Activated CD8-positive, alpha-beta T cell treated with anti-CD3 and anti-CD28 coated beads for 36 hours (primary cell): ENCODE measurements at regions not wholly inside any gene's neighbourhood (a gene's known extent, or its start where the extent isn't known, plus 50 kb on each side); places are given as distances from the start of the nearest gene placed in this dataset.
"Not testable (repeated sequence)": the region's sequence is repeated elsewhere in the genome, so short reads cannot be mapped to it uniquely, and the experiment has no call there.

Experiments used
- ATAC-seq: fragments of 200-7000 bp; cut with Tn5 transposase; one replicate; pipeline ENCODE4 v1.10.0; 2021; ENCODE audit warnings: mild to moderate bottlenecking, moderate library complexity
- CTCF ChIA-PET: fragments of 350-600 bp; sonication (Branson Sonifier 250); formaldehyde crosslinking; loops from one replicate; lab custom pipeline; 2021; ENCODE audit warnings: antibody characterized with exemption; lab: Charles Lee
- POLR2A ChIA-PET: fragments of 350-600 bp; sonication (Branson Sonifier 250); formaldehyde crosslinking; loops from one replicate; lab custom pipeline; 2021; ENCODE audit warnings: antibody characterized with exemption; lab: Charles Lee
- DNase-seq: peaks from one replicate; pipeline ENCODE4 v3.0.0-alpha.2; 2020
- H3K27ac Mint-ChIP-seq: one replicate; pipeline ENCODE4 v1.8.0; 2021; ENCODE audit warnings: mild to moderate bottlenecking, mixed read lengths
- H3K27me3 Mint-ChIP-seq: one replicate; pipeline ENCODE4 v1.8.0; 2021; ENCODE audit warnings: mixed read lengths
- H3K36me3 Mint-ChIP-seq: one replicate; pipeline ENCODE4 v1.8.0; 2021; ENCODE audit warnings: low read depth, mixed read lengths
- H3K4me1 Mint-ChIP-seq: one replicate; pipeline ENCODE4 v1.8.0; 2021; ENCODE audit warnings: low read depth, mixed read lengths
- H3K4me3 Mint-ChIP-seq: one replicate; pipeline ENCODE4 v1.8.0; 2021; ENCODE audit warnings: mild to moderate bottlenecking, moderate library complexity, mixed read lengths
- H3K9me3 Mint-ChIP-seq: one replicate; pipeline ENCODE4 v1.8.0; 2021; ENCODE audit warnings: mixed read lengths
- CTCF ChIP-seq: fragments of 200-600 bp; IDR thresholded peaks from one replicate; pipeline ENCODE4 v1.8.0; 2022; ENCODE audit warnings: antibody characterized with exemption, mild to moderate bottlenecking
- intact Hi-C: fragments of 100-400 bp; cut with micrococcal nuclease; formaldehyde crosslinking; loops from one replicate; pipeline ENCODE4 v1.10.0; 2022

GRCh38 chr3:125903780-125904455 is 65.1 kb upstream of the ROPN1B start:
- H3K27me3 Mint-ChIP-seq, H3K9me3 Mint-ChIP-seq, intact Hi-C loops, H3K27ac Mint-ChIP-seq, H3K4me3 Mint-ChIP-seq, DNase-seq, ATAC-seq, CTCF ChIA-PET, H3K36me3 Mint-ChIP-seq, H3K4me1 Mint-ChIP-seq, POLR2A ChIA-PET: not testable (repeated sequence)

- CTCF ChIA-PET, H3K9me3 Mint-ChIP-seq, intact Hi-C loops, H3K27me3 Mint-ChIP-seq, H3K27ac Mint-ChIP-seq, H3K4me1 Mint-ChIP-seq, ATAC-seq, H3K36me3 Mint-ChIP-seq, DNase-seq, POLR2A ChIA-PET, H3K4me3 Mint-ChIP-seq: not testable (repeated sequence)
These were observed 61.7 kb upstream of the ROPN1B start for GRCh38 chr3:125907279-125907678.

GRCh38 chr3:125910851-125911250 is 58.1 kb upstream of the ROPN1B start:
- H3K4me3 Mint-ChIP-seq, H3K4me1 Mint-ChIP-seq, H3K27ac Mint-ChIP-seq, H3K9me3 Mint-ChIP-seq, H3K36me3 Mint-ChIP-seq, ATAC-seq, intact Hi-C loops, CTCF ChIA-PET, POLR2A ChIA-PET, H3K27me3 Mint-ChIP-seq, DNase-seq: not testable (repeated sequence)

- Mint-ChIP-seq H3K4me3 (peak overlapping the region; percentile 87), H3K4me1 (peaks cover 23% of the 10 kb centered on the region)
- intact Hi-C loops, H3K27me3 Mint-ChIP-seq, ATAC-seq, DNase-seq, H3K36me3 Mint-ChIP-seq, H3K9me3 Mint-ChIP-seq, CTCF ChIA-PET, H3K27ac Mint-ChIP-seq, POLR2A ChIA-PET: not testable (repeated sequence)
These were observed 54.2 kb upstream of the ROPN1B start for GRCh38 chr3:125914608-125915436.

GRCh38 chr3:125915437-125915787 is 53.6 kb upstream of the ROPN1B start:
- intact Hi-C loops, ATAC-seq, CTCF ChIA-PET, H3K36me3 Mint-ChIP-seq, H3K9me3 Mint-ChIP-seq, DNase-seq, POLR2A ChIA-PET, H3K27me3 Mint-ChIP-seq: not testable (repeated sequence)
- Mint-ChIP-seq H3K4me3 (peak overlapping the region; percentile 87), H3K4me1 (peaks cover 23% of the 10 kb centered on the region), H3K27ac (peak overlapping the region; percentile 91)

GRCh38 chr3:125915792-125916375 is 53.1 kb upstream of the ROPN1B start:
- H3K9me3 Mint-ChIP-seq, POLR2A ChIA-PET, intact Hi-C loops, CTCF ChIA-PET, H3K27me3 Mint-ChIP-seq, H3K36me3 Mint-ChIP-seq: not testable (repeated sequence)
- H3K4me3 Mint-ChIP-seq: peak overlapping the region; percentile 87
- peak; percentile 100 for DNase-seq
- peak overlapping the region; percentile 91 for H3K27ac Mint-ChIP-seq
- H3K4me1 Mint-ChIP-seq: peaks cover 23% of the 10 kb centered on the region
- peak; percentile 73 for ATAC-seq

GRCh38 chr3:125916376-125916978 is 52.5 kb upstream of the ROPN1B start:
- Mint-ChIP-seq H3K27me3 (no peaks in the 10 kb centered on the region), H3K9me3 (no peaks in the 10 kb centered on the region), H3K36me3 (no peaks in the 10 kb centered on the region), H3K27ac (peak overlapping the region; percentile 91), H3K4me3 (peak overlapping the region; percentile 87), H3K4me1 (peaks cover 23% of the 10 kb centered on the region)
- CTCF ChIA-PET: interaction anchor here (2.1 kb wide), 1 partner anchor 13 kb away, joined by 6 read pairs; no protein-coding TSS in a partner anchor
- TF ChIP-seq CTCF: no peak
- POLR2A ChIA-PET: interaction anchor here (0.6 kb wide), 1 partner anchor 560 kb away, joined by 3 read pairs; no protein-coding TSS in a partner anchor
- ATAC-seq (peak; percentile 95), DNase-seq (no peak)
- intact Hi-C loops: no loop called here

GRCh38 chr3:125917020-125917549 is 51.9 kb upstream of the ROPN1B start:
- Mint-ChIP-seq H3K4me1 (peaks cover 23% of the 10 kb centered on the region), H3K4me3 (peak overlapping the region; percentile 87), H3K27ac (peak overlapping the region; percentile 88)
- H3K27me3 Mint-ChIP-seq, H3K36me3 Mint-ChIP-seq, H3K9me3 Mint-ChIP-seq, ATAC-seq, intact Hi-C loops: not testable (repeated sequence)
- CTCF ChIA-PET: interaction anchor here (2.1 kb wide), 1 partner anchor 12 kb away, joined by 6 read pairs; no protein-coding TSS in a partner anchor
- POLR2A ChIA-PET: interaction anchor here (0.6 kb wide), 1 partner anchor 559 kb away, joined by 3 read pairs; no protein-coding TSS in a partner anchor
- DNase-seq: peak; percentile 56

GRCh38 chr3:125918024-125918423 is 51.0 kb upstream of the ROPN1B start:
- intact Hi-C loops, H3K9me3 Mint-ChIP-seq, DNase-seq, ATAC-seq, H3K4me3 Mint-ChIP-seq, H3K36me3 Mint-ChIP-seq, H3K27me3 Mint-ChIP-seq, H3K27ac Mint-ChIP-seq, POLR2A ChIA-PET: not testable (repeated sequence)
- CTCF ChIA-PET: interaction anchor here (2.1 kb wide), 1 partner anchor 11 kb away, joined by 6 read pairs; no protein-coding TSS in a partner anchor
- H3K4me1 Mint-ChIP-seq: peaks cover 23% of the 10 kb centered on the region

- H3K27me3 Mint-ChIP-seq: not testable (repeated sequence)
- peak overlapping the region; percentile 52 for H3K27ac Mint-ChIP-seq
These were observed 50.5 kb upstream of the ROPN1B start for GRCh38 chr3:125918451-125918850.

More at GRCh38 chr3:125918451-125918850, 50.5 kb upstream of the ROPN1B start:
- H3K36me3 Mint-ChIP-seq, POLR2A ChIA-PET, H3K9me3 Mint-ChIP-seq, intact Hi-C loops, DNase-seq, H3K4me3 Mint-ChIP-seq, ATAC-seq: not testable (repeated sequence)
- H3K4me1 Mint-ChIP-seq: peaks cover 23% of the 10 kb centered on the region
- CTCF ChIA-PET: interaction anchor here (2.1 kb wide), 1 partner anchor 11 kb away, joined by 6 read pairs; no protein-coding TSS in a partner anchor
